MG63 (cell line): ENCODE measurements at regions not wholly inside any gene's neighbourhood (a gene's known extent, or its start where the extent isn't known, plus 50 kb on each side); places are given as distances from the start of the nearest gene placed in this dataset.
A peak's percentile ranks its signal among the peaks of the same experiment; 100 is the strongest.

Experiments used
- DNase-seq: peaks from one replicate; pipeline ENCODE4 v3.0.0-alpha.2; 2020
- H3K27me3 ChIP-seq: fragments of 250-450 bp; sonication (Bioruptor Pico); 2 replicates; pipeline ENCODE4 v1.5.1; 2020; ENCODE audit warnings: mild to moderate bottlenecking, moderate library complexity
- H3K36me3 ChIP-seq: fragments of 250-450 bp; sonication (Bioruptor Pico); 2 replicates; pipeline ENCODE4 v1.5.1; 2020; ENCODE audit warnings: mild to moderate bottlenecking, moderate library complexity
- H3K4me3 ChIP-seq: fragments of 250-450 bp; sonication (Bioruptor Pico); 2 replicates; pipeline ENCODE4 v1.5.1; 2020; ENCODE audit warnings: mild to moderate bottlenecking, moderate library complexity
- H3K9me3 ChIP-seq: fragments of 250-450 bp; sonication (Bioruptor Pico); 2 replicates; pipeline ENCODE4 v1.5.1; 2020; ENCODE audit warnings: mild to moderate bottlenecking, moderate library complexity

DNA sequence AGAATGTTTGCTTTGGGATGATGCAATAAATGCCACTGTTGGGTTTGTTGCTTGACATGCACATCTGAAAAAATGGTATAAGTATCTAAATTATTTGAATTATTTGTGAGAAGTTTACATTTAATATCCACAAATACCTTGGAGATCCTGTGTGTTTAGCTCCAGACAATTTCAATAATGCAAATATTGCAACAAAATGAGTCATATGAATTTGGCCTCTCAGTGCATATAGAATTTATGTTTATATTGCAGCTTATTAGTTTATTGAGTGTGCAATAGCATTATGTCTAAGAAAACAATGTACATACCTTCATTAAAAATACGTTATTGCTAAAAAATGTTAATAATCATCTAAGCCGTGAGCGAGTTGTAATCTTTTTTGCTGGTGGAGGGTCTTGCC, 153.3 kb downstream of the FSCB start:
- Histone ChIP-seq H3K27me3 (no peaks in the 10 kb centered on the region), H3K36me3 (no peaks in the 10 kb centered on the region), H3K4me3 (no peak overlapping the region), H3K9me3 (no peaks in the 10 kb centered on the region)
- DNase-seq: no peak

DNA sequence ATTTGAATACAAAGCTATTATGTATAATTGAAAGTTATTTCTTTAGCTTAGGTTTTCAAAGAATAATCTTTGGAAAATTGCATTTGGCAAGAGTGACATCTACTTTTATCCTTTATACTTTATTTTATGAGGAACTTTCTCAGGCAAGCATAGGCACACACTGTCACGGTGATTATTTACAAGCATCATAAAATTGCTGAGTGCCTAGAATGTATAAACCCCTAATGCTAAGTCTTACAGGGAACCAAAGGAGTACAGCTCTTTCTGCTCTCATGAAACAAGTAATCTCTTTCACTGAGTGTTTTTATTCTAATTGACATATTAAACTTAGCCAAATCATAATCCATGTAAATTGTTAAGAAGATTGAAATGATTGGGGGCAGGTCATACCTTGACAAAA, 154.9 kb downstream of the FSCB start:
- H3K36me3 ChIP-seq: no peaks in the 10 kb centered on the region
- no peak overlapping the region for H3K4me3 ChIP-seq
- DNase-seq: no peak
- no peaks in the 10 kb centered on the region for H3K9me3 ChIP-seq
- no peaks in the 10 kb centered on the region for H3K27me3 ChIP-seq

DNA sequence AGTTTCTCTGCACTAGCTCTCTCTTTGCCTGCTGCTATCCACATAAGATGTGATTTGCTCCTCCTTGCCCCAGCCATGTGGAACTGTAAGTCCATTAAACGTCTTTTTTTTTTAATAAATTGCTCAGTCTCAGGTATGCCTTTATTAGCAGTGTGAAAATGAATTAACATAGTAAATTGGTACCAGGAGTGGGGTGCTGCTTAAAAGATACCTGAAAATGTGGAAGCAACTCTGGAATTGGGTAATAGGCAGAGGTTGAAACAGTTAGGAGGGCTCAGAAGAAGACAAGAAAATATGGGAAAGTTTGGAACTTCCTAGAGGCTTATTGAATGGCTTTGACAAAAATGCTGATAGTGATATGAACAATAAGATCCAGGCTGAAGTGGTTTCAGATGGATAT, 159.8 kb downstream of the FSCB start:
- no peak overlapping the region for H3K4me3 ChIP-seq

DNA sequence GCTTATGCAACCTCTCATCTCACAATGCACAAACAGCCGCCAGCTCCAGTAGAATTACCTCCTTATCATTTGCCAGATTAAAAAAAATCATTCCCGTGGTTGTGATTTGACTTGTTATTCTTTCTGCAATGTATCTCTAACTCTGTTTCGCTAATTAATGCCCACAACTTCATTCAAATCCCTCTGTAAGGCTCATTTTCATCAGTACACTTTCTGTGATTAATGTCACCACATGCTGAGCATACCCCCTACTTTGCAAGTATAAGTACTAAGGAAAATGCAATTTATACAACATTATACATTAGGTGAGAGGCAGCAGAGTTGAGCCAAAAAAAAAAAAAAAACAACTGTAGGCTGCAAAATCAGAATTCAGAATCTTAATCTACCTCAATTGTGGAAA, 166.0 kb downstream of the FSCB start:
- Histone ChIP-seq H3K9me3 (no peaks in the 10 kb centered on the region), H3K4me3 (no peak overlapping the region)
- no peak for DNase-seq

More for the DNA sequence above, 159.8 kb downstream of the FSCB start:
- DNase-seq: no peak
- H3K27me3 ChIP-seq: no peaks in the 10 kb centered on the region
- no peaks in the 10 kb centered on the region for H3K9me3 ChIP-seq
- no peaks in the 10 kb centered on the region for H3K36me3 ChIP-seq

DNA sequence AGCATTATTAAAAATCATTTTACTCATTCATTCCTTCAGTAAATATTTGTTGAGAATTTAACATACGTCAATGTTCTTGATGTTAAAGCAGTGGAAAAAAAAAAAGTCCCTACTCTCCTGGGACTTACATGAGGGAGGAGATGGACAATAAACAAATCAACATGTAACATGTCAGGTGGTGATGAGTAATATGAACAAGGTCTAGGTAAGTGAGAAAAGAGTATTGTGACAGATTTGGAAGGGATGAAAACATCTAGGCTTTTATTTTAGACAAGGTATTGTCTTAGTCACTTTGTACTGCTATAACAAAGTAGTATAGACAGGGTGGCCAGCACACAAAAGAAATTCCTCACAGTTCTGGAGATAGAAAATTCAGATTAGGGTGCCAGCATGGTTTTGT, 167.2 kb downstream of the FSCB start:
- H3K36me3 ChIP-seq: no peaks in the 10 kb centered on the region
- no peak for DNase-seq
- no peaks in the 10 kb centered on the region for H3K9me3 ChIP-seq
- H3K4me3 ChIP-seq: no peak overlapping the region
- H3K27me3 ChIP-seq: no peaks in the 10 kb centered on the region

More for the DNA sequence above, 166.0 kb downstream of the FSCB start:
- Histone ChIP-seq H3K27me3 (no peaks in the 10 kb centered on the region), H3K36me3 (no peaks in the 10 kb centered on the region)

DNA sequence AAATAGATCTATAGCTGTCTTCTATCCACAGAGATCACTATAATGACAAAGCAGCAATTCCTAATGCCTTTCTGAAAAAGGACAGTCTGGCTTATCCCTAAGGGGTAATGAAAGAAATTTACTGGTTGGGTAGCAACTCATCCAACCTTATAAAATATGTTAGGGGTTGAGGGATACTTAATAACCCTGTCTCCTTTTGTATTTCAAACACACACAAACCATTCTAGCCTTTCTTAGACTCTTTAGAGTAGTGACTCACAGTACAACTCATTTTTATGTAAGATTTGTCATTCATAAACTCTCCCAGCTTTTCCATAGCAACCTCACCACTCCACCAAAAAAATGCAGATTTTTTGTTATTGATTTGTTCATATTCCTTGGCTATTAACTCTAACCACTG, 167.9 kb downstream of the FSCB start:
- Histone ChIP-seq H3K27me3 (no peaks in the 10 kb centered on the region), H3K9me3 (no peaks in the 10 kb centered on the region), H3K36me3 (no peaks in the 10 kb centered on the region), H3K4me3 (no peak overlapping the region)
- DNase-seq: no peak

DNA sequence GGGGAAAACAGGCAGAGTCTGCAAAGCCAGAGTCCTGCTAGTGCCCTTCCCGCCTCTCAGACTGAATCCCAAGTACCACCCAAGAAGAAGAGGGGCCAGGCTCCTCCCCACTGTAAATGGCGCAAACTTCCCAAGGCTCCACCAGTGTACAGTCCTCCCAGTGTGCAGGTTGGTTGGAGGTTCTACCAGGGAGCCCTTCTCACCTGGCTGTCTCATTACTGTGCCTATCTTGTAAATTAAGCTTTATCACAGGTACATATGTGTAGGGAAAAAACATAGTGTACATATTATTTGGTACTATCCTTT, 189.7 kb downstream of the FSCB start:
- no peak overlapping the region for H3K4me3 ChIP-seq
- H3K9me3 ChIP-seq: peaks cover 4% of the 10 kb centered on the region
- H3K27me3 ChIP-seq: no peaks in the 10 kb centered on the region
- DNase-seq: no peak
- no peaks in the 10 kb centered on the region for H3K36me3 ChIP-seq

DNA sequence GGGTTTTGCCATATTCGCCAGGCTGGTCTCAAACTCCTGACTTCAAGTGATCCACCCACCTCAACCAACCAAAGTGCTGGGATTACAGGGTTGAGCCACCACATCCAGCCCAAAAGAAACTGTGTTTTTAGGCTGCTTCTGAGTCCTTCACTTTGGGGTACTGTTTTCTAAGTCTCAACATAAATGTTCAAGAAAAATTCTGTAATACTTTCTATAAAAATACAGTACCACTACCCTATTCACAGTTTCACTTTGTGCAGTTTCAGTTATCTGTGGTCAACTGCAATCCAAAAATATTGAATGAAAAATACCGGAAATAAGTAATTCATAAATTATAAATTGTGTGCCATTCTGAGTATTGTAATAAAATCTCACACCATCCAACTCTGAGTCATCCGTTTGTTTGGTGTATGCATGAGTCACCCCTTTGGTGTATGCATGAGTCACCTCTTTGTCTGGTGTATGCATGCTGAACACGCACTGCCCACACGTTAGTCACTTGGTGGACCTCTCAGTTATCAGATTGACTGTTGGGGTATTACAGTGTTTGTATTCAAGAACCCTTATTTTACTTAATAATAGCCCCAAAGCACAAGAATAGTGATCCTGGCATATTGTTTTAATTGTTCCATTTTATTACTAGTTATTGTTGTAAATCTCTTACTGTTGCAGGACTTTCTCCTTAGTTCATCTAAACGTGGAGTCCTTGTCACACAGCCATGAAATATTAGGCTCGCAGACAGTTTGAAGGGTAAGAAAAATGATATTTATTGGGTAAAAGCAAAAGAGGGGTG, 190.2 kb downstream of the FSCB start:
- peak; percentile 81 for DNase-seq
- no peaks in the 10 kb centered on the region for H3K36me3 ChIP-seq
- H3K4me3 ChIP-seq: no peak overlapping the region
- peaks cover 4% of the 10 kb centered on the region for H3K9me3 ChIP-seq
- no peaks in the 10 kb centered on the region for H3K27me3 ChIP-seq

DNA sequence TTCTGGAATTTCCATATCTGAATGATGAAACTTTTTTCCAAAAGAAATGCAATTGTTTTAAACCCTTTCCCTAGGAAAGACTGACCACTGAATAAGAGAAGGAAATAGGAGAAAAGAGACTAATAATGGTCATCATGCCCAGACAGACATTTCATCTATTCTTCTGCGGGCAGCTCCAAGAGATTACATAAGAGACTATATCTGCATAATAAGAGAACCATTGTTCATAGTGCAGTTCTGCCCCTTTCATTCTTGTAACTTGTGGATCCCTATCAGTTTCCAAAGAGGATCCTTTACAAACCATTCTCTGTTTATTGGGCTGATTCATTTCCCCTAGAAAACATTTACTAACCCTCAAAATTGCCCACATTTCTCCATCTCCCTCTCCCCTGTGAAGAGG, 197.8 kb downstream of the FSCB start:
- Histone ChIP-seq H3K9me3 (no peaks in the 10 kb centered on the region), H3K4me3 (no peak overlapping the region), H3K36me3 (no peaks in the 10 kb centered on the region), H3K27me3 (no peaks in the 10 kb centered on the region)
- DNase-seq: no peak

DNA sequence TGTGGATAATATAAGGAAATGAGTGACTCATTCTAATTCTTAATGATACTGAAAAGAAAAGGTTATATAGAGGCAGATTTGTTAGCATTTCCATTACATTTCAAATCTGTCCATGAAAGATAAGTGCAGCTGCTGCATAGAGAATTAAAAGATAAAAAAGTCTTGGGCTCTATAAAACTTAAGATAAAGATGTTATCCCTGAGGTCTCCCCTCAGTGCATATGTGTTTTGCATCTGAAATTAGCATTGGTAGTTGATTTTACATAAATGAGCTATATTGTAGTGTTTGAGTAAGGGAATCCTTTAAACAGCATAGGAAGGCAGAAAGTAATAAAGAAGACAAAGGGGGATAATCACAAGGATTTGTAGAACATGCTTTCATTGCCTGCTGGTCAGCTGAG, 206.2 kb downstream of the FSCB start:
- H3K4me3 ChIP-seq: no peak overlapping the region
- no peak for DNase-seq
- no peaks in the 10 kb centered on the region for H3K9me3 ChIP-seq
- no peaks in the 10 kb centered on the region for H3K36me3 ChIP-seq
- H3K27me3 ChIP-seq: no peaks in the 10 kb centered on the region

DNA sequence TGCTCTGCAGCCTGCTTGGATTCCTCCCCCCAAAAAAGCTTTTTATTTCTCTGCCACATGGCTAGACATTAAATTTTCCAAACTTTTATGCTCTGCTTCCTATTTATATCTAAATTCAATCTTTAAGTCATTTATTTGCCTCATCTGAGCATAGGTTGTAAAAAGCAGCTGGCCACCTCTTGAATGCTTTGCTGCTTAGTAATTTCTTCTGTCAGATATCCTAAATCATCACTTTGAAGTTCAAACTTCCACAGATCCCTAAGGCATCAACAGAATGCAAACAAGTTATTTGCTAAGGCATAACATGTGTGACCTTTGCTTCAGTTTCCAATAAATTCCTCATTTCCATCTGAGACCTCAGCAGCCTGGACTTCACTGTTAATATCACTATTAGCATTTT, 209.6 kb downstream of the FSCB start:
- Histone ChIP-seq H3K27me3 (no peaks in the 10 kb centered on the region), H3K9me3 (no peaks in the 10 kb centered on the region), H3K36me3 (no peaks in the 10 kb centered on the region), H3K4me3 (no peak overlapping the region)
- DNase-seq: no peak

DNA sequence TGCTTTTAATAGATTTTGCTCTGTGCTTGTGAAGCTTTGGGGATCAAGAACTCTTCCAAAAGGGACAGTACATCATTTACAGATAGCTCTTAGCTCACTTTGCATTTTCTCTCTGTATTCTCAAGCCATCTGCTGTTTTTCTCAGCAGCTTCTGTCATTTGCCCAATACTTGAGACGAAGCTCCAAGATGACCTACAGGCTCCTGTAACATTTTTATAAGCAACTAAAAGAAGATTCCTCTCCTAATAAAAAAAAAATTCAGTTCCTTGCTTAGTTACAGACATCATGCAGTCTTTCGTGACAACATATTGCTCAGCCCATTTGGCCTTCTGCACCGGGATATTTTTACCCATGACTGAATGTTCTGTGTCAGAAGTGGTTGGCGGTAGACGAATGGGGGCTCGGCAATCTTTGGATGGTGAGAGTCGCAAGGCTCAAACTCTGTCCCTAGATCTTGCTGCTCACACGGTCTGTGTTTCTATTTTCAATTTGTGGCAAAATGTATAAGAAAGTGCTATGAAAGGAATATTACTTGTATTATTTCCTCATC, 215.6 kb downstream of the FSCB start:
- Histone ChIP-seq H3K36me3 (no peaks in the 10 kb centered on the region), H3K9me3 (no peaks in the 10 kb centered on the region), H3K27me3 (no peaks in the 10 kb centered on the region), H3K4me3 (no peak overlapping the region)
- no peak for DNase-seq

DNA sequence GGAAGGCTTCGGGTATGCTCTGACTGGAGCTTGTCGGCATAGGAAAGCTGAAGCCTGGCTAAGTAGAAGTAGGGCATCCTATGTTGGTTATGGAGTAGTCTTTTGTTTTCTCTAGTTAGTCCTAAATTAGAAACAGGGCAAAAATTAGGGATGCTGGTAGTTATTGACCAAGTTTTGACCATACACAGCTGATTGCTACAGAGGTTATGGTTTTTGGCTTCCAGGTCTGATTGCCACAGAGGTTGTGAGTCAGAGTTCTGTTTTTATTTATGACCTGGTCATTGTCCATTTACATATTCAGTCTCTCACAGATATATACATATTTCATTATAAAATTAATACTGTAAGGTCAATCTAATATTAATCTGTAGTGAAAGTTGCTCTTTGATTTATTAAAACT, 219.2 kb downstream of the FSCB start:
- Histone ChIP-seq H3K36me3 (no peaks in the 10 kb centered on the region), H3K4me3 (no peak overlapping the region), H3K27me3 (no peaks in the 10 kb centered on the region), H3K9me3 (no peaks in the 10 kb centered on the region)
- no peak for DNase-seq

DNA sequence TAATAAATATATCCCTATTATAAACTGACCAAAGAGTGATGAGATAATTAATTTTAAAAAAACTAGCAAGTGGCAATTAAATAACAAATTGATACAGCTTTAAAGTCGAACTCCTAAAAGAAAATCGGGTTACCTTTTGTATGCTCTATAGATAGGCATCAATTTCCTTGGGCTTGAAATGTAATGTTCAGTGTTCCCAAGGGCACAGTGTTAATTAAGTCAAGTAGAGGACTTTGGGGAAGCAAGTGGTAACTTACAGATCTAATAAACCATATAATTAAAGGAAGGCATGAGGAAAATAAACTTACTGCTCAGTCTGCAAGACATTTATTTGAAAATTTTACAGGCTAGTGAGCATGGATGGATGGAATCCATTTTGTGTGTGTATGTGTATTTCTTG, 220.9 kb downstream of the FSCB start:
- H3K4me3 ChIP-seq: no peak overlapping the region
- no peaks in the 10 kb centered on the region for H3K9me3 ChIP-seq
- no peaks in the 10 kb centered on the region for H3K27me3 ChIP-seq
- no peaks in the 10 kb centered on the region for H3K36me3 ChIP-seq
- DNase-seq: no peak

DNA sequence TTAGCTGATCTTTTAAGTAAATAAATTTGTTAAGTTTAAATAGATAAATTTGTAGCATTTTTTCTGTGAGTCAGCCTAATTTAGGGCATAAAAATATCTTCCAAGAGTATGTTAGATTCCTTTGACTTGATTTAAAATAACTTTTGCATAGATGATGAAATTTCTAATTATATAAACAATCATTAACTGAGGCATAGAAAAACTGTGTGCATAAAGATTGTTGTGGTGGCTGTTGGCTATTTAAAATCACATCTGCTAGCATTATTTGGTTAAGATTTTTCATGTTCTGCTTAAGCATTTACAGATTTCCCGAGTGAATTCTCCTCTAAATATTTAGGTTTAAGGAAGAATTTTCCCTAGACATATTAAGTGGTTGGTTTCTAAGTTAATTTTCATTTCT, 223.2 kb downstream of the FSCB start:
- DNase-seq: no peak
- Histone ChIP-seq H3K36me3 (no peaks in the 10 kb centered on the region), H3K27me3 (no peaks in the 10 kb centered on the region), H3K9me3 (no peaks in the 10 kb centered on the region), H3K4me3 (no peak overlapping the region)

DNA sequence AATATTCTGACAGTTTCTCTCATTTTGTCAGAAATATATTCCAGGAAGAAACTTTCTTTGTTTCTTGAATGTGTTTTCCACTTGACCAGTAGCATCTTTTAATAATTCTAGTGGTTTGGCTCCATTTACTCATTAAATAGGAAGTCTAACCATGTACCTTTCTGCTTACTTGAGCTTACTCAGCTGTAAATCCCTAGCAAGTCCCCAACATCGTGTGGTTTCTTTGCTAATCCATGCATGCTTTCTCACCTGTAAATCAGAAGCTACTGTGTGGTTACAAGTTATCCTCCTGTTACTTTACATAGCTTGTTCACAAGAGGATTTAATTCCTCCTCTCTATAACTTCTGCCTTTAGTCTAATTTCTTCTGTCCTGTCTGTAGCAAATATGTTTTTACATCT, 227.7 kb downstream of the FSCB start:
- H3K9me3 ChIP-seq: no peaks in the 10 kb centered on the region
- no peaks in the 10 kb centered on the region for H3K27me3 ChIP-seq
- no peak overlapping the region for H3K4me3 ChIP-seq
- no peak for DNase-seq
- no peaks in the 10 kb centered on the region for H3K36me3 ChIP-seq

DNA sequence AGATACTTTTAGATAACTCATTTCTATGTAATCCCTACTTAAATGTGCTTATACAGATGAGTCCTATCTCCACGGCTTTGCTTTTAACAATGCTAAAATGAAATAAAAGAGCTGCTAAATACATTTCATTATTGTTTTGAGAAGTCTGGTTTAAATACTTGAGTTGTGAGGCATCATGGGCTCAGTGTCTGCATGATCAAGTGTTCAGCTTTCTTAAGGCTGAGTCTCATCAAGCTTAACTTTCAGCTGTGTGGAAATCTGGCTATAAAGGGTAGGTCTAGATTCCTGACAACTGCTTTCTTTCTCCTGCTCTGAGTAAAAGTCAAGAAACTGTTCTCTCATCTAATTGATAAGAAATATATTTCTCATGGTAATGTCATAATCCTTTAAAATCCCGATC, 235.4 kb downstream of the FSCB start:
- Histone ChIP-seq H3K9me3 (no peaks in the 10 kb centered on the region), H3K36me3 (no peaks in the 10 kb centered on the region), H3K27me3 (no peaks in the 10 kb centered on the region), H3K4me3 (no peak overlapping the region)
- DNase-seq: no peak

DNA sequence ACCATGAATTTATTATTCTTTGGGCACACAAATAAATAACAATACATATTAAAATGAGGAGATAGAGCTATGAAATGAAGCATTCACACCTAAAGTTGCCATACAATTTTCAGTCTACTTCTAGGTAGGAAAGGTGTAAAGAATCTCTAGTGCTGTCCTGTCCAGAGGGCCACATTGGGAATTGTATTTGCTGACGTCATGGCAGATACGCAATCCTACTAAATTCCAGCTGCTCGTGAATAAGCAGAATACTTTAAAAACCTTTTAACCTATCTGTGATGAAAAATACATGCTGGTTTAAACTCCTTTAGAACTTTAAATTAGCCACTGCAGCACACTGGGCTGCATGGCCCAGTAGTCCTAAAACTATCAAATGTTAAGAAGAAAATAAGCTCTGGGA, 236.1 kb downstream of the FSCB start:
- no peaks in the 10 kb centered on the region for H3K9me3 ChIP-seq
- no peak overlapping the region for H3K4me3 ChIP-seq
- no peak for DNase-seq

DNA sequence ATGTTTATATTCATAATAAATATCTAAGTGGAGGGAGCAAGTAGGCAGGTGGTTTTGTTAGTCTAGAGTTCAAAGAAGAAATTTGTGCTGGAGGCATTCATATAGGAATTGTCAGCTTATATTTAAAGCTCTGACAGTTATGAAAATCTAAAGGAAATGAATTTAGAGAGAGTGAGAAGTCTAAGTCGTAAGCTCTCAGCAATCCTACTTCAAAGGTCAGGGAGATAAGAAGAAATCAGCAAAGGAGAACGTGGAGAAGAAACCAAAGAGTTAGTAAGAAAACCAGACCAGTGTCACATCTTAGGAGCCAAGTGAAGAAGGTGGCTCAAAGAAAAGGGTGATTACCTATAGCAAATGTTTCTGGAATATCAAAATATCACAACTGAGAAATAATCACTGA, 241.8 kb downstream of the FSCB start:
- Histone ChIP-seq H3K9me3 (no peaks in the 10 kb centered on the region), H3K27me3 (no peaks in the 10 kb centered on the region), H3K36me3 (no peaks in the 10 kb centered on the region), H3K4me3 (no peak overlapping the region)
- no peak for DNase-seq

More for the DNA sequence above, 236.1 kb downstream of the FSCB start:
- no peaks in the 10 kb centered on the region for H3K36me3 ChIP-seq
- no peaks in the 10 kb centered on the region for H3K27me3 ChIP-seq
